Kidney (tissue), 13 donors: ENCODE measurements at regions not wholly inside any gene's neighbourhood (a gene's known extent, or its start where the extent isn't known, plus 50 kb on each side); places are given as distances from the start of the nearest gene placed in this dataset.

Source experiments
- DNase-seq, 5 donors: peaks; one replicate each; pipeline ENCODE4 v3.0.0-alpha.2; 2013 to 2020
- FAIRE-seq: peaks from 2 replicates; lab custom pipeline; 2012; peaks lifted over from hg19 to GRCh38; lab: Jason Lieb, UNC
- H3K27ac ChIP-seq, 2 donors: one replicate each; pipeline ENCODE4 v1.7.0; 2013; ENCODE audit warnings: low read depth in 2 of 2, low read length in 2 of 2, inconsistent platforms in 1 of 2
- H3K27me3 ChIP-seq: one replicate; pipeline ENCODE4 v1.7.1; 2013; ENCODE audit warnings: low read length, inconsistent platforms; ENCODE audit not compliant: control insufficient read depth, insufficient read depth
- H3K36me3 ChIP-seq, 3 donors: one replicate each; pipeline versions ENCODE4 v1.7.0 to v1.7.1; 2013; ENCODE audit warnings: low read length in 3 of 3, control low read depth in 1 of 3, inconsistent platforms in 1 of 3; ENCODE audit not compliant: insufficient read depth in 3 of 3, control insufficient read depth in 2 of 3
- H3K4me1 ChIP-seq, 3 donors: one replicate each; pipeline versions ENCODE4 v1.7.0 to v1.7.1; 2013; ENCODE audit warnings: low read length in 3 of 3, inconsistent platforms in 1 of 3, low read depth in 1 of 3; ENCODE audit not compliant: control insufficient read depth in 2 of 3, insufficient read depth in 2 of 3
- H3K4me3 ChIP-seq, 3 donors: one replicate each; pipeline versions ENCODE4 v1.7.0 to v1.8.1; 2013; ENCODE audit warnings: low read length in 3 of 3, control low read depth in 1 of 3, inconsistent platforms in 1 of 3
- H3K9ac ChIP-seq, 3 donors: one replicate each; pipeline versions ENCODE4 v1.7.0 to v1.7.1; 2013; ENCODE audit warnings: low read length in 3 of 3, control low read depth in 1 of 3, inconsistent platforms in 1 of 3
- H3K9me3 ChIP-seq, 3 donors: one replicate each; pipeline versions ENCODE4 v1.7.0 to v1.7.1; 2013; ENCODE audit warnings: low read length in 3 of 3, control low read depth in 1 of 3, inconsistent platforms in 1 of 3; ENCODE audit not compliant: control insufficient read depth in 2 of 3, insufficient read depth in 1 of 3
- CTCF ChIP-seq: IDR thresholded peaks from 3 replicates; pipeline ENCODE4 v1.5.1; 2012; ENCODE audit warnings: mild to moderate bottlenecking, moderate library complexity, borderline replicate concordance; ENCODE audit not compliant: insufficient read depth; ENCODE audit errors: extremely low read depth
- intact Hi-C: fragments of 100-400 bp; cut with DNase I; formaldehyde crosslinking; loops from one replicate; pipeline ENCODE4 v1.11.1; 2022
- donor health status: control.
- donor health status: control.
- donor health status: control.
- donor health status: control.
- donor health status: control.
- donor health status: DM: yes; HTN: yes; CAD: no.
- donor health status: Normal renal cell carcinoma (clear cell type).

GRCh38 chr12:91555436-91556415 lies 373.1 kb upstream of the DCN start:
- FAIRE-seq: no peak
- TF ChIP-seq CTCF: no peak
- no peaks in the 10 kb centered on the region for H3K4me1 ChIP-seq
- no peaks in the 10 kb centered on the region for H3K36me3 ChIP-seq
- DNase-seq: peak in 1 of 5 donors; percentile 14
- no peaks in the 10 kb centered on the region for H3K27me3 ChIP-seq
- intact Hi-C loops: no loop called here
- no peak overlapping the region for H3K27ac ChIP-seq
- H3K9me3 ChIP-seq: no peaks in the 10 kb centered on the region
- H3K4me3 ChIP-seq: no peak overlapping the region
- H3K9ac ChIP-seq: no peak overlapping the region

- peak in 1 of 5 donors; percentile 7 for DNase-seq
These were observed 369.3 kb upstream of the DCN start for GRCh38 chr12:91551927-91552326.

GRCh38 chr12:91551242-91551641 lies 368.6 kb upstream of the DCN start:
- FAIRE-seq: no peak

More at GRCh38 chr12:91551927-91552326, 369.3 kb upstream of the DCN start:
- TF ChIP-seq CTCF: no peak
- Histone ChIP-seq H3K9me3 (no peaks in the 10 kb centered on the region), H3K36me3 (no peaks in the 10 kb centered on the region), H3K27me3 (no peaks in the 10 kb centered on the region), H3K27ac (no peak overlapping the region), H3K4me3 (no peak overlapping the region), H3K9ac (no peak overlapping the region), H3K4me1 (no peaks in the 10 kb centered on the region)
- intact Hi-C loops: no loop called here
- FAIRE-seq: no peak

More at GRCh38 chr12:91551242-91551641, 368.6 kb upstream of the DCN start:
- H3K27me3 ChIP-seq: no peaks in the 10 kb centered on the region
- no peak for DNase-seq
- no peaks in the 10 kb centered on the region for H3K9me3 ChIP-seq
- H3K27ac ChIP-seq: no peak overlapping the region
- H3K4me1 ChIP-seq: no peaks in the 10 kb centered on the region
- intact Hi-C loops: no loop called here
- H3K9ac ChIP-seq: no peak overlapping the region
- no peaks in the 10 kb centered on the region for H3K36me3 ChIP-seq
- H3K4me3 ChIP-seq: no peak overlapping the region
- no peak for TF ChIP-seq CTCF
